CD4-positive, alpha-beta T cell treated with Interleukin-6 for 4 hours (primary cell): ENCODE measurements at regions not wholly inside any gene's neighbourhood (a gene's known extent, or its start where the extent isn't known, plus 50 kb on each side); places are given as distances from the start of the nearest gene placed in this dataset.
A peak's percentile ranks its signal among the peaks of the same experiment; 100 is the strongest.

Source experiments
- DNase-seq: peaks from one replicate; pipeline ENCODE4 v3.0.0-alpha.2; 2020; ENCODE audit warnings: mixed read lengths

GRCh38 chr10:2852574-2853323, 214.6 kb upstream of the PFKP start:
- no peak for DNase-seq

GRCh38 chr10:2851566-2851965, 215.8 kb upstream of the PFKP start:
- no peak for DNase-seq

GRCh38 chr10:2850202-2850601, 217.1 kb upstream of the PFKP start:
- DNase-seq, result no peak

- no peak for DNase-seq
Observed at GRCh38 chr10:2844925-2845324, 222.4 kb upstream of the PFKP start.

GRCh38 chr10:2839081-2839725, 228.1 kb upstream of the PFKP start:
- DNase-seq, result peak; percentile 5

GRCh38 chr10:2837674-2838073, 229.7 kb upstream of the PFKP start:
- no peak for DNase-seq

GRCh38 chr10:2836921-2837662, 230.3 kb upstream of the PFKP start:
- no peak for DNase-seq

GRCh38 chr10:2834214-2834613, 233.1 kb upstream of the PFKP start:
- DNase-seq, result no peak

- DNase-seq, result no peak
Observed at GRCh38 chr10:2831509-2831908, 235.8 kb upstream of the PFKP start.

- no peak for DNase-seq
Observed at GRCh38 chr10:2828741-2829140, 238.6 kb upstream of the PFKP start.

- no peak for DNase-seq
Observed at GRCh38 chr10:2826675-2827074, 240.7 kb upstream of the PFKP start.

GRCh38 chr10:2825841-2826240, 241.5 kb upstream of the PFKP start:
- DNase-seq, result no peak

- no peak for DNase-seq
Observed at GRCh38 chr10:2817940-2818636, 249.3 kb upstream of the PFKP start.

- DNase-seq, result no peak
Observed at GRCh38 chr10:2813693-2814092, 253.7 kb upstream of the PFKP start.

- DNase-seq, result no peak
Observed at GRCh38 chr10:2813286-2813685, 254.1 kb upstream of the PFKP start.

GRCh38 chr10:2812631-2813030, 254.7 kb upstream of the PFKP start:
- no peak for DNase-seq

- DNase-seq, result no peak
Observed at GRCh38 chr10:2800178-2800577, 267.2 kb upstream of the PFKP start.

- no peak for DNase-seq
Observed at GRCh38 chr10:2798336-2799022, 268.9 kb upstream of the PFKP start.

- DNase-seq, result no peak
Observed at GRCh38 chr10:2791774-2792443, 275.4 kb upstream of the PFKP start.

- DNase-seq, result no peak
Observed at GRCh38 chr10:2790396-2791188, 276.8 kb upstream of the PFKP start.

- no peak for DNase-seq
Observed at GRCh38 chr10:2786251-2786650, 281.1 kb upstream of the PFKP start.
